Frontal cortex (tissue), 3 donors: ENCODE measurements at regions not wholly inside any gene's neighbourhood (a gene's known extent, or its start where the extent isn't known, plus 50 kb on each side); places are given as distances from the start of the nearest gene placed in this dataset.

Source experiments
- DNase-seq, 2 donors: peaks; one replicate each; pipeline ENCODE4 v3.0.0; 2012; ENCODE audit warnings: low spot score in 2 of 2
- FAIRE-seq: peaks from 2 replicates; lab custom pipeline; 2012; peaks lifted over from hg19 to GRCh38; lab: Jason Lieb, UNC
- donor health status: control.
- donor health status: control.
- donor health status: control.

DNA sequence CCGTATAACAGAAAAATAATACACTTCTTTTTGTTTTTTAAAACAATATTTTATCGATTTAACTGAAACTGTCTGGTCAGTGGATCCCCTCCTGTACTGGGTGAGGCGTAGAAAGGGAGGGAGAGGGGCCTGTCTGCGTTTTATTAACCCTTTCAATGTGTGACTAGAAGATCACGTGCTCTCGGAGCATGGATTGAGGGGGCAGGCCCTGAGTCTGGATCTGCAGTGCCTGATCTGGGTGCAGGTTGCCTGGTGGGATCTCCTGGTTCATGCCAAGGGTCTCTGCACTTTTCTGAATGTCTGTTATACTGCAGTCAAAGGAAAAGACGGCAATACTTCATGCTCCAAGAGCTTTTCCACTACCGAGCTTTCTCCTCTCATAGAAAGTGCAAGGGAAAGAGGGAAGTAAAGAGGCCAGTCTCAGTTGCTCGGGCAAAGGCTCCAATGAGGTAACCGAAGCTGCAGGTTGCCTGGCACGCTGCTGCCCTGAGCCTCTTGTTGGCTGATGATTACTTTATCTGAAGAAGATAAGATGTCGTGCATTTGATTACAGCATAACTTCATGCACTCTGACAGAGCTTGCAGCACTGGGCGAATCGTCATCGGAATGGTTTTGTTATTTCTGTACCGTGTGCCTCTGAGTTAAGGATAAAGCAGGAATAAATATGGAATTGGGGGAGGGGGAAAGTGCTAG lies 167.5 kb upstream of the PMEPA1 start:
- FAIRE-seq (no peak), DNase-seq (no peak)

DNA sequence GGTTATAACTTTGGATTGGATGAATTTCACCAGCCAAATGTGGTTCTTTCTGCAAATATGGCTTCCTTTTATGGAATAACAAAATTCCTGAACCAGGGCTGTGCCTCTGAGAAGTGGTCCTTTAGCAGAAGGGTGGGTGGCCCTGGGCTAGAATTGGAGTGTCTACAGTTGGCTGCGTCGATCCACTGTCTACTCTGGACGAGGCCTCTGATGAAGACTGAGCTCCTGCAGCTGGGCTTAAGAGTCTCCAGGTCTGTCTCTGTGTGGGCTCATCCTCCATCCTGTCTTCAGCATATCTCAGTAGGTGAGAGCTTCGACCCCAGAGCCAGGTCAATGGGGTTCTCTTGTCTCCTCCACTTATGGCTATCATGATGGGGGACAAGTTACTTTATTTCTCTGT lies 166.3 kb upstream of the PMEPA1 start:
- FAIRE-seq: no peak

DNA sequence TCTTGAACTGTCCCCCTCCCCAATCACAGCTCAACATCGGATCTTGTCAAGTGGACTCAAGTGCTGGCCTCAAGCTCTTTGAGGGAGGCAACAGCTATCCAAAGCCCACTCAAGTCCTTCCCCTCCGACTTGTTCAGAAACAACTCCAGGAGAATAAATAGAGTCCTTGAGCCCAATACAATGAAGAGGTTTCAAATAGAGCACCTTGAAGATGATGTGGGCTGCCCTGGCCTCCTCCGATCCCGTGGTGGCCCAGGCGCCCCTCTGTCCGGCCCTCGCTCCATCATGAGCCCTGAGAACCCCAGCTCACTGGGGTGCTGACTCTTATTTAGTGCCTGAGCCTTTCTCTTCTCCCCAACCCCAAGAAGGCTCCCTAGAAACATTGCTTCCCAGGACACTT lies 164.3 kb upstream of the PMEPA1 start:
- FAIRE-seq (no peak), DNase-seq (no peak)

More for the DNA sequence above, 166.3 kb upstream of the PMEPA1 start:
- no peak for DNase-seq

DNA sequence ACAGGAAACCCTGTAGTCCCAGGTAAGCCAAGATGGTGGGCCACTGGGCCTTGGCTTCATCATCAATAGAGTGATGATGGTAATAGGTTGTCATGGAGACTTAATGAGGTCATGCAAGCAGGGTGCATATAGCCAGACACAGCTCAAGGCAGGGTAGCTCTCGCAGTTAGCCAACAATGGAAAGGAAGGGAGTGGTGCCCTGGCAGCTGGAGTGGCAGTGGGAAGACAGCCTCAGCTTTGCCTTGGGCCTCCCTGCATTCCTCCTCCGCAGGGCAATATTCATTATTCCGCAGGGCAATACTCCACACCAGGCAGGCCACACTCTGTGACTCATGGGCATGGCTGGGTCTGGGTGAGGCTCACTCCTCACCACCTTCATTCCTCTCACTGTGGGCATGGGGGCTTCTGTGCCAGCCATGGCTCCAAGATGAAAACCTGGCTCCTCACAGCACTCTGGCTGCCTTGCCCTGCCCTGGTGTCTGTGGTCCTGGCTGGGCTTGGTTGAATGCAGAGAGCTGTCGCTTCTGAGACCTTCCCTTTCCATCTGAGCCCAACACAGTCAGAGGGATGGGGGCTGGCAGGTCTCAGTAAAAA lies 163.1 kb upstream of the PMEPA1 start:
- no peak for DNase-seq
- no peak for FAIRE-seq

DNA sequence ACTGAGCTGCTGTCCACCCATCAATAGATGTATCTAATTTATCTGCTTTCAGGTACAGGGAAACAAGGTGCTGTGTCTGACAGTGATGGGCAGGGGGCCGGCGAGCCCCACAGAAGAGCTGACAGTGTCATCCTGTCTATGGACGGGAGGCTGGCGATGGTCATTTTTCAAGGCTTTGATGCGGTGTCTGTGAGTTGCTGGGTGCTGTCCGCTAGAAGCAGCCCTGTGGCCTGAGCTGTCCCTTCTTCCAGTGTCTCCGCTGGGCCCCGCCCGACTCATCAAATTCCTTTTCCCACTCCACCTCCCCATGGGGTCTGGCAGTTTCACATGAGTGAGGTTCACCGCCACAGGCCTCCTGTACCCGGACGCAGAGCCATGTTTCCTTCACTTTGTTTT lies 161.4 kb upstream of the PMEPA1 start:
- FAIRE-seq (no peak), DNase-seq (no peak)

DNA sequence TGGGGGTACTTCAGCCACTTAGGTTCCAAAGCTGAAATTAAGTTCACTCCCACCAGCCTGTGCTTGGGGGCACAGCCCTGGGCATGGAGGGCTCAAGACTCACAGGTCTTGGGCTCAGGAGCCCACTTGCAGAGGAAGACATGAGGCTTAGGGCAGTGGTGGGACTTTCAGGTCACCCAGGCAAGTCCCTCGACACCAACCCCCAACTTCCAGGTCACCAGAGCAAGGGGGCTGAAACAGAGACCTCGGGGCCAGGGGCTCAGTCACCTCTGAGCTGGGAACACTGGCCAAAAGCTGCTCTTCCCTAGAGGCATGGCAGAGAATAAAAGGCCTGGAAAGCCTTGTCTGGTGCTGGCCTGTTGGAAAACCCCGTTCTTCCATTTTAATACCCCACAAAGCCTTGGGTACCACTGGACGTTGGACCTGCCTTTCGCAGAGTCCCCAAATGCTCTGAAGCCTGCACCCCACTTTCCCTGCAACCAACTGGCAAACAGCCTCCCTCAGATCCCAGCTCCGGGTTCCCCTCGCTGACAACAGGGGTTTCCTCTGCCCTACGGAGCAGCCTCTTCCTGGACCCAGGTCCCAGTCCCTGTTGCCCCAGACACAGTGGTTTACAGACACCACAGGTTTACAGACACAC lies 160.9 kb upstream of the PMEPA1 start:
- DNase-seq: no peak
- no peak for FAIRE-seq

DNA sequence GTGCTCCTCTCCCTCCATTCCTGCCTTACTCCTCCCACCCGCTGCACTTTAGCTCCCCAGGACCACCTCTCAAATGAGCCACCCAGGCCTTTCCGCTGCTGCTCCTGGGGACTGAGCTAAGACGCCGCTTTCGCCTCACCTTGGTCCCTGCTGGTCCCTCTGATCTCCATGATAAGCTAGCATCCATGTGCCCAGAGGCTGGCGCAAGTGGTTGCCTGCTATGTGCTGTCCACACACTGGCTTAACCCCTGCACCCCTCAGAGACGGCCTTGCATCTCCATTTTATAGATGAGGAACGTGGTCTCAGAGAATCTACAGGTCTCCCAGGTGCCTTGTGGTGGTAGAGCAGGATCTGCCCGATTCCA lies 160.1 kb upstream of the PMEPA1 start:
- DNase-seq (no peak), FAIRE-seq (no peak)

DNA sequence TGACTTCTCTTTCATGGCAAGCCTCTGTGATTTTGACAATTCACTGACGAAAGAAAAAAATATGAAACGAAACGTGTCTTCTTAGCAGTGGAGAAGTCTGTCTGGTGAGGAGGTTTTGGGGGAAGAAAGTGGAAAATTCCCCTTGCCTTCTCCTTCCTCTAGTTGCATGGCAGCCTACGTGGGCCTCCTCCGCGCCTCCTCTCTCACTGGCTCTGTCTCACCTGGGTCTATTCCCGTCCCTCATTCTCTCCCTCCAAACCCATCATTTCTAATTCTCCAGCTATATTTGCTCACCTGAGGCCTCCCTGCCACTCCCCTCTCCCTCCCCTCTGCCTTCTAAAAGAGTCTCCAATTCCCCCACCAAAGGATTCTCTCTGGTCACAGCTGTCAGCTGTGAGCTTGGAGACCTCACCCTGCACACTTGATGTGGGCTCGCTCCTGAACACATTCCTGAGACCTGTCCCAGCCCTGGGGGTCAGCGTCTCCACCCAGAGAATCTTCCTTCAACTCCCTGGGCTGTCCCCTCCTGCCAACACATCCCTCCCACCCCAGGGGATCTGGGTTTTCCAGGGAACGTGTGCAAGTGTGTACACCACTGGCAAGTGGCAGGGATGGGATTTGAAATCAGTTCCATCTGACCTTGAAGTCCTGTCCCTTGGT lies 159.6 kb upstream of the PMEPA1 start:
- no peak for FAIRE-seq
- no peak for DNase-seq

DNA sequence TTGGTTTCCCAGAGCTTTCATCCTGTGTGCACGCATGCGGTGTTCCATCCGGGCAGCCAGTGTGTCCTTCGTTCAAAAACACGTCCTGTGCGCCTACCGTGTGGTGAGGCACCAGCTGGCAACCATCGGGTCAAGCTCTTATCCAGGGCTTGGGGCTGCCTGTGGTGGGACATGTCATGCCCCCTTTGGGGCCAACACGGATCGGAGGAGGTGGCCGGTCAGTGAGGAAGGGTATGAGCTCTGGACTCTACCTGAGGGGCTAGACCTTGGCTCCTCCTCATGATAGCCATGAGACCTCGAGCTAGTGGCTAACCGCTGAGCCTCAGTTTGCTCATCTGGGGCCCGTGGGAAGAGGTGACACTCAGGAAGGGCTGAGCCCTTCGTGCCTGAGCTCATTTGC lies 158.5 kb upstream of the PMEPA1 start:
- DNase-seq: no peak
- FAIRE-seq: no peak

DNA sequence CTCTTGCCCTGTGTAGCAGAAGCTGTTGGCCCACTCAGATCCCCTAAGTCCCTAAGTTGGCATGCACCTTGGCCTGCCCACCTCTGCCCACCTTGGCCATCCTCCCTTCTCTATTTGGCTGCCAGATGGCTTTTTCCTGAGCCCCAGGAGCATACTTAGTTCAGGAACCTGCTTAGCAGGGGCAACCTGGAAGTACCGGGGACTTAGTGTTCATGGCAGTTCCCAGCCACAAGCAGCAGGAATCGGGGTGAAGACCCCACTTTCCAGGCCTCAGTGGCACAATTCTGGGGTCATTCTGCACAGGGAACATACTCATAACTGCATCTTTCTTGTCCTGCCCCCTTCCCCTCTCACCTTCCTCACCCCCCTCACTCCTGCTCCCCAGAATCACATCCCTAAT lies 158.0 kb upstream of the PMEPA1 start:
- DNase-seq: no peak
- FAIRE-seq: no peak

DNA sequence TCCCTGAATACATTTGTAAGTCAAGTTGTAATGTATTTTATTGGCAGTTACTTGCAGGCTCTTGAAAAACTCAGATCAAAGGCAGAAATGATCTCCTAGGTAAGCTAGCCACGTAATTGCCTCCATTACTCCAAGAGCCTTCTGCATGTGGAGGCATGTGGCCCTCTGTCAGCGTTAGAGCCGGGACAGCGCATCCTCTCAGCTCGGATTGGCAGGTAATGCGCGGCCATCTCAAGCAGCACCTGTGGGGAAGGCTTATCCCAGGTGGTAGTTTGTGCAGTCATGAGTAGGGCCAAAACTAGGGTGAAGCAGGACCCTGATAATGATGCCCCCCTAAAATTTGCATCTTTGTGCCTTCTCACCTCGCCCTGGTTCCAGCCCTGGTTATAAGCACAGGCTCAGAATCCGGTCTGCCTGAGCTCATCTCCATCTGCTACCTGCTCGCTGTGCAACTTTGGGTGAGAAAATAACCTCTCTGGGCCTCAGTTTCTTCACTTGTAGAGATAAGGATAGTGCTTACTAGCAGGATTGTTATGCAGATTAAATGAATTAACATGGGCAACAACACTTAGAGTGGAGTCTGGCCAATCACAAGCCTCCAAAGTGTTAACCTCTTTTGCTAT lies 157.5 kb upstream of the PMEPA1 start:
- DNase-seq: no peak
- no peak for FAIRE-seq

DNA sequence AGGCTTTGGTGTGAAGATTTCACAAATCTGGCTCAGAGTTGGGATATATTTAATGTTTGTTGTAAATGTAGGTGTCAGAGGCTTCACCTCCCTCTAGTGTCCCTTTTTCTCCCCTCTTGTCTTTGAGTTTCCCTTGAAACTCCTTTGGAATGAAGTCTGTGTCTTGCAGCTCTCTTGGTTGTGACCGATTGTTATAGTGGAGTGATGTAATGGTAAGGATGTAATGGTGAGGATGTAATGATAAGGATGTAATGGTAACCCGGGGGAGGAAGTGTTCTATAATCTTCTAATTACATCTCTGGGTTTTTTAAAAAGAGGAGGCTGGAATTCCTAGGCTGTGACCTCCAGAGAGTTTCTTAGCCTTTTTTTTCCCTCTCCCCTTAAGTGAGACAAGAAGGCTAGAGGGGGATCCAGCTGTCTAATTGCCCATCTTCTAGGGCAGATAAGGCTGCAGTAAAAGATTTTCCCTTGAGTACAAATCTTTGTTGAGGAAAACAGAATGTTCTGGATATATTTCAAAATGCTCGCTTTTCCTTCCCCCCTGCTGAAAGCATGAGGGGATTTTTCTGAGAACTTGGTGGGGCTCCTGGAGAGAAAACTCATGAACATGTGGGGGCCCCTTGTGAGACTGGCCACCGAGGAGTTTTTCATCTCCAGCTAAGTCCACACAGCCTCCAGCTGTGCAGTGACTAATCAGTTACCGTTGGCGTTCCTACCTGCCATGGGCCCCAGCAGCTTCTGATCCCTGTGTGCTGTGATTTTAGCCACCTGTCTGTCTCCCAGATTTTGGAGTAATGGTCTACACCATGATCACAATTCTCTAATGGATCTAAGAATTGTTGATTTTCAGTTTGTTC lies 156.7 kb upstream of the PMEPA1 start:
- FAIRE-seq: no peak

DNA sequence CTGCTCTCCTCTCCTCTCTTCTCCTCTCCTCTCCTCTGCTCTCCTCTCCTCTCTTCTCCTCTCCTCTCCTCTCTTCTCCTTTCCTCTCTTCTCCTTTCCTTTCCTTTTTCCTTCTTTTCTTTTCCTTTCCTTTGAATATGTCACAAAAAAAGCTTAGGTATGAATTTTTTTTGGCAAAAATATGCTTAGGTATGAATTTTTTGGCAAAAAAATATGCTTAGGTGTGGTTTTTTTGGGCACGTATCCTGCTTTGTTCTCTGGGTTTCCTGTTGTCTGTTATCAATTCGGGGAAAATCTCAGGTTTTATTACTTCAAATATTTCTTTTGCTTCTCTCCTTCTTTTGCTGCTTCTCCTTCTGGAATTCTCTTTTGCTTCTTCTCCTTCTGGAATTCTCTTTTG lies 155.5 kb upstream of the PMEPA1 start:
- no peak for FAIRE-seq

More for the DNA sequence above, 156.7 kb upstream of the PMEPA1 start:
- DNase-seq: no peak

DNA sequence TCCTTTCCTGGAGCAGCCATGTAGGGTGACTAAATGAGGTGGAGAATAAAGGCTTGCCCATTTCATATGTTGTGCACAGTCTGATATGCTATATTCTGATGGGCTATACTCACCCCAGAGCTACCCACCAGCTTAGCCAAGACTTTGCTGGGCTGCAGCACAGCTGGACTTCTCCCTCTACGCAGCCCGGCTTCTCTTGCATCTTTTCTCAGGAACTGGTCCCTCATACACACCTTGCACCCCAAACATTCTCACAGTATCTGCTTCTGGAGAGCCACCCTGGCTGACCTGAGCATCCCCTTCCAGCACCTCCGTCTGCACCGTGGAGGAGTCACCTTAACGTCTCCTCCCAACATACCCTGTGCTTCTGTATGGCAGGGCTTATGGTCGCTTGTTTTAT lies 150.8 kb upstream of the PMEPA1 start:
- DNase-seq (no peak), FAIRE-seq (no peak)

More for the DNA sequence above, 155.5 kb upstream of the PMEPA1 start:
- no peak for DNase-seq

DNA sequence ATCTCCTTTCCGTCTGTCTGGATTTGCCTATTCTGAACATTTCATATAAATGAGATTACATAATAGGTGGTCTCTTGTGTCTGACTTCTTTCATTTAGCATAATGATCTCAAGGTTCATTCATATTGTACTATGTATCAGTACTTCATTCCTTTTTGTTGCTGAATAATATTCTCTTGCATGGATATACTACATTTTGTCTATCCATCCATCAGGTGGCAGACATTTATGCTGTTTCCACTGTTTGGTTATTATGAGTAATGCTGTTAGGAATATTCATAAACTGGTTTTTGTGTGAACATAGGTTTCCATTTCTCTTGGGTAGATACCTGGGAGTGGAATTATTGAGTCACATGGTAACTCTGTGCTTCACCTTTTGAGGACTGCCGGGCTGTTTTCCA lies 148.2 kb upstream of the PMEPA1 start:
- no peak for FAIRE-seq

DNA sequence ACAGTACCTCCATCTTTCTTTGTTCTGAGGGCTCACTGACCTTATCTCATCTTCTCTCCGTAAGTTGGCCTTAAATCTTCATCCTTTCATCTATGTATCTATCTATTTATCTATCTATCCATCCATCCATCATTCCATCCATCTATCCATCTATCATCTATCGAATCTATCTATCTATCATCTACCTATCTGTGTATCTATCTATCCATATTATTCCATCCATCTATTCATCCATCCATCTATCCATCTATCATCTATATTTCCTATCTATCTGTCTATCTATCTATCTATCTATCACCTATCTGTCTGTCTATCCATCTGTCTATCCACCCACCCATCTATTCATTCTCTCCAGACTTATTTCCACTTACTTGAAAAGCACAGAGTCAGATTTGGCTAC lies 147.3 kb upstream of the PMEPA1 start:
- FAIRE-seq (no peak), DNase-seq (no peak)

More for the DNA sequence above, 148.2 kb upstream of the PMEPA1 start:
- no peak for DNase-seq

DNA sequence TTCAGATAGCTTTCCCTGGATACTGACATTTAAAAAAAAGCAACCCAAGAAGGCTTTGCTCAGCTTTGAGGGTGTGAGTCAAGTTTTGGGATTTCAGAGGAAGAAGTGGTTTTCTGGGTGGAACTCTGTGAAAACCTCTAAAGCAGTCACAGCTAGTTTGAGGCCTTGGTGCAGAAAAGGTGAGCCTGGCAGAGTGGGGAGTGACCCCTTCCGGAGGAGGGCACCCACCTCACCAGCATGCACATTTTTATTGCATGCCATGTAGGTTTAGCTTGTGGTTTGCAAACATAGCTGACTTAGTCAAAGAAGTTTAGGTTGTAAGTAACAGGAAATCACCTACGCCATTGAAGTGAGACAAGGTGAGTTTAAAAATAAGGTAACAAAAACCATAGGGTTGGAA lies 146.8 kb upstream of the PMEPA1 start:
- no peak for FAIRE-seq
- no peak for DNase-seq

DNA sequence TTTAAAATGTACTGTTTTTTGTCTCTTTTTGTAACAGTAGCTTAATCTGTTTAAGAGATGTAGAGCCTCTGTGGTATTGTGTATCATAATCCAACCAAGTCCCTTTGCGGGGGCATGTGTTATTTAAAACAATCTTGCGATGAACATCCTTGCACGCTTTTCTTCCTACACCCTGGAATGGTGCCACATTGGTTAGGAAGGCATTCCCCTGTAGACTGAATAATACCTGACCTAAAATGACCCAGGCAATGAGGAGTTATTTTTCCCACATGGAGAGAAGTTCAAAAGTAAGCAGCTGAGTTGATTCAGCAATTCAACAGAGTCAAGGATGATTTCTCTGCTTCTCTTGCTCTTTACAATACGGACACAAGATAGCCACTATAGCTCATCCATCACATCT lies 142.0 kb upstream of the PMEPA1 start:
- FAIRE-seq (no peak), DNase-seq (no peak)

DNA sequence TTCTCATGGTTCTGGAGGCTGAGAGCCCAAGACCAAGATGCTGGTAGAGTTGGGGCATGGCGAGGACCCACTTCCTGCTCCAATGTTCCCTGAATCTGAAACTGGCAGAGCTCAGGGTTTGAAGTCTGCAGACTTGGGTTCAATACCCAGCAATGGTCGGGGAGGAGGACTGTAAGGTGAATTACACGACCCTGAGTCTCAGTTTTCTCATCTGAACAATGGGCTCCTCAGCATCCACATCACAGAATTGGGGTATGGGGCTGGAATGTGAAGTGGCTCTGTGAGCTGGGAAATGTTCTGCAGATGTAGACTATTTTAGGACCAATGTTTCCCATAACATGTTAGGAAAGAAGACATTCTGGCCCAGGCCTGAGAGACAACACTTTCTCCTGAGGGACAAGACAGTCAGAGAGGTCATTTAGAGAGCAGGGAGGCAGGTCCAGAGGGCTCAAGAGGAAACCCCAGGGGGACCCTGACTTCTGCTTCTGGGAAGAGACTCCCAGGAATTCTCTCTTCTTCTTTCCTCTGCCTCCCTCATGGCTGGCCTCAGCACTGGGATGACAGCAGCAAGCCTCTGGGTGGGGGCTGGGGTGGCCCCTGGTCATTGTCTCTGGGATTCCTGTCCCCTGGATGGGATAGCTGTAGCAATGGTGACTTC lies 141.3 kb upstream of the PMEPA1 start:
- DNase-seq (no peak), FAIRE-seq (no peak)
